ENCODE measurements at regions not wholly inside any gene's neighbourhood (a gene's known extent, or its start where the extent isn't known, plus 50 kb on each side); places are given as distances from the start of the nearest gene placed in this dataset.

DNA sequence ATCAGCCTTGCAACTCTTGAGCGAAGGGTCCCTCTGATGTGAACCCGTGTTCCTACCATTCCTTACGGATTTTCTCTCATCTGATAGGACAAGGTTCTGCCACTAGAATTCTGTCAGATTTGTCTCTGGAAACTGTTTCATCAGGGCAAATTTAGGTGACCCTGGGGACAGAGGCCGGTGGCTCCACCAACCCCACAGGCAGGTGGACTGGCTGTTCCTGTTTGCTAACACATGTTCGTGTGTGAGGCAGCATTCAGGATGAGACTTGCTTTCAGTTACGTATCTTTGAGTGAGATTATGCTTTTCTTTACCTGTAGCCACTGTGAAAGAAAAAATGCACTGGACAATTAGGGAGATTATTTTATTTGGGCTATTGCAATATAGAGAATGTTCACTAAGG lies 449.9 kb downstream of the INHBA start:
- no peak for TF ChIP-seq POLR2A (IDR thresholded peaks at IDR 0.05; ENCODE audit: low read length)
- TF ChIP-seq GATA1 (IDR thresholded peaks at IDR 0.05; ENCODE audit: low read depth, low read length) = no peak

Data from erythroblast (primary cell).